HG03457 (cell line): ENCODE measurements at regions not wholly inside any gene's neighbourhood (a gene's known extent, or its start where the extent isn't known, plus 50 kb on each side); places are given as distances from the start of the nearest gene placed in this dataset.
"Not testable (repeated sequence)": the region's sequence is repeated elsewhere in the genome, so short reads cannot be mapped to it uniquely, and the experiment has no call there.

Experiments
- ATAC-seq: cut with Tn5 transposase; IDR thresholded peaks from one replicate; pipeline ENCODE4 v1.9.1; 2021; ENCODE audit warnings: moderate number of reproducible peaks; ENCODE audit not compliant: unreplicated experiment

DNA sequence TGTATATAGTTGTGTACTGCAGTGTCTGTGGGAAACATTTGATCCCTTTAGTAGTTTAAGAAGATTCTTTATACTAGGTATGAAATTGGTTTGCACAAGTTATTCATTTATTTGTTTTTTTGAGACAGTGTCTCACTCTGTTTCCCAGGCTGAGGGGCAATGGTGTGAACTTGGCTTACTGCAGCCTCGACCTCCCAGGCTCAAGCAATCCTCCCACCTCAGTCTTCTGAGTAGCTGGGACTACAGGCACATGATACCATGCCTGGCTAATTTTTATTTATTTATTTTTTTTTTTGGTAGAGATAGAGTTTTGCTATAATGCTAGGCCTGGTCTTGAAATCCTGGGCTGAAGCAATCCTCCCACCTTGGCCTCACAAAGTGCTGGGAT is 209.4 kb downstream of the RASSF9 start:
- ATAC-seq = no peak

DNA sequence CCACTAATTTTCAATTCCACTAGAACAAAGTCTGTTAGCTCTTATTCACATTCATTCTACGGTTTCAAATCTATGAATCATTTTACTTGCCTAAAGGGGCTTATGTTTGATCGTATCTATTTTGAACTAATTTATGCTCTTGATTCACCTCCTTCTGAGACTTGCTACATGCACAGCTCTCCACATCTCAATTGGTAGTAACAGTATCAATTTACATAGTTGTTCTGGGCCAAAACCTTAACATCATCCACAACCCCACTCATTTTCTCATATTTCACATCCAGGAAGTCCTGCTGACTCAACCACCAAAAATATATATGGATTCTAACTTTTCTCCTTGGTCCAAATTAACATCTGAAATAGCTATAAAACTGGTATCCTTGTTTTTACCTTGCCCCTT is 208.6 kb downstream of the RASSF9 start:
- ATAC-seq = no peak

DNA sequence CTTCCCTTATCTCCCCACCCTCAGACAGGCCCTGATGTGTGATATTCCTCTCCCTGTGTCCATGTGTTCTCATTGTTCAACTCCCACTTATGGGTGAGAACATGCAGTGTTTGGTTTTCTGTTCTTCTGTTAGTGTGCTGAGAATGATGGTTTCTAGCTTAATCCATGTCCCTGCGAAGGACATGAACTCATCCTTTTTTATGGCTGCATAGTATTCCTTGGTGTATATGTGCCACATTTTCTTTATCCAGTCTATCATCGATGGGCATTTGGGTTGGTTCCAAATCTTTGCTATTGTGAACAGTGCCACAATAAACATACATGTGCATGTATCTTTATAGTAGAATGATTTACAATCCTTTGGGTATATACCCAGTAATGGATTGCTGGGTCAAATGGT is 207.6 kb downstream of the RASSF9 start:
- ATAC-seq = not testable (repeated sequence)

DNA sequence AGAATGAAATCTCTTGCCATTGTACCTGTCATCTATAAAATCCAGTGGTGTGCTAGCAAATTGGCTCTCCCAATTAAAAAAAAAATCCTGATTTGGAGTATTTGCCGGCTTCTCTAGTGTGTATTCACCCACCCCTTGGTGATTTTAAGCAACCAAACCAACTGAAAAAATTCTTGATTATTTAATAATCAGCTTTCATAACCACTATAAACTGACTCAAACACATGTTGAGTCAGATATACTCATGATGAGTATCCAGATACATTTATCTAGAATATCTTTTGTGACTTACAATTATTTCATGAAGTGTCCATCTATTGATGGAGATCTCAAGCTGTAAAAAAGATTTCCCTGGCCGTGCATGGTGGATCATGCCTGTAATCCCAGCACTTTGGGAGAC is 205.4 kb downstream of the RASSF9 start:
- ATAC-seq = no peak

DNA sequence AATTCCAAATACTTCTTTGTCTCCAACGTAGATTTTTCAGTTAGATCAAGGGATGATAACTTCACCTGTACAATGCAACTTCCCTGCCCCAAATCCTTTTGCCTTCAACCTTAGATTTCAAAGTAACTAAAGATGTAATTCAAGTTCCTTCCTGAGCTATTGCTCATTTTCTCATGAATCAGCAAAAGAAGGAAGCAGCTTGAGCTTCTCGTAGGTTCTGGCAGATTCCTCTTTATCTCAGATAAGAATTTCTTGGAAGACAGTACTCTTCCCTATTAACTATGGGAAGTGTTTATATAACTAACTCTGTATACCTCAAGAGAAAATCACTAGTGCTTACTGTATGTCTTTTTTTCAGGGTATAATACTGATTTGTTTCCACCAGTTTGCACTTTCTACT is 203.8 kb downstream of the RASSF9 start:
- no peak for ATAC-seq

DNA sequence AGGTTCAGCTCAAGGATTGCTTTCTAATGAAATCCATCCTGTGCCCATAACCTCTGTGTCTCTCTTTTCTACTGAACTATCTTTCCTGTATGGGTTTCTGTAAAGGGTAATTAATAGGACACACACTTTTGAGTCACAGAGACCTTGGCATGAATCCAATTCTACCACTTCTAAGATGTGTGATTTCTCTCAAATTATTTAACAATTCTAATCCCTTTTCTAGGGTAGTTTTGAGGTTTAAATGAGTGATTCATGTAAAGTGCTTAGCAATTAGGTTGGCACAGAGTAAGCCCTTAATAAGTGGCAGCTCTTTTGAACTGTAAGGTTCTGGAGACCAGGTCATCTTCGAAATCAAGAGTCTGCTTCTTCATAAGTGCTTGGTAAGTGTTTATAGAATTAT is 202.7 kb downstream of the RASSF9 start:
- no peak for ATAC-seq

DNA sequence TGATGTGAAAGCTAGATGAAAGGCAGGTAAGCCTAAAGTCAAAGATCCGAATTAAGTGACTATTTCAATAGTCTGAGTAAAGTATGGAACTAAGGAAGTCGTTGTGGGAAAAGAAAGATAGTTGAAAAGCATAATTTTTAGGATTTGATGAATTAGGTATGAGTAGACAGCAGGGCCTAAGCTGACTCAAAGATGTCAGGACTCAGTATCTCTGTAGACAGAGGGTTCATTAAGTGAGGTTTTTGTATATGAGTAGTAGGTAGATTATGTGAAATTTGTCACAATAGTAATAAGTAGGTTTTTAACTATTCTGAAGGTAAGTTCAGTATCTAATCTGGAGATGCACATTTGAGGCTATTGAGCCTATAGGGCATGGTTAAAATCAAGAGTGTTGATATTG is 196.4 kb downstream of the RASSF9 start:
- ATAC-seq = no peak

DNA sequence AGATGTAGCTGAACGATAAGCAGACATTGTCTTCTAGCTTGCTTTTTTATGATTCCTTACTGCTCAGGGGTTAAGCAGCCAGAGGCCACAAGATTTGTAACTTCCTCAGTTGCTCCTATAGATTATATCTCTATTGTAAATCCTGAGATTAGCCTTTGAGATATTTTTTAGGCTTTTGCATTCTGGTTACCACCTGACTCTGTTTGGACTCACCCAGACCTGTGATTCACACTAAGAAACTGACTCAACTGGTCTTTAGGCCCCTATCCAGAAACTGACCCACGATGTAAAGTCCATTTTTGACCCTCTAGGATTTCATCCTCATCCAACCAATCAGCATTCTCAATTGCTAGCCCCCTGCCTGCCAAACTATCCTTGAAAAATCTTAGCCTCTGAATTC is 194.4 kb downstream of the RASSF9 start:
- no peak for ATAC-seq

DNA sequence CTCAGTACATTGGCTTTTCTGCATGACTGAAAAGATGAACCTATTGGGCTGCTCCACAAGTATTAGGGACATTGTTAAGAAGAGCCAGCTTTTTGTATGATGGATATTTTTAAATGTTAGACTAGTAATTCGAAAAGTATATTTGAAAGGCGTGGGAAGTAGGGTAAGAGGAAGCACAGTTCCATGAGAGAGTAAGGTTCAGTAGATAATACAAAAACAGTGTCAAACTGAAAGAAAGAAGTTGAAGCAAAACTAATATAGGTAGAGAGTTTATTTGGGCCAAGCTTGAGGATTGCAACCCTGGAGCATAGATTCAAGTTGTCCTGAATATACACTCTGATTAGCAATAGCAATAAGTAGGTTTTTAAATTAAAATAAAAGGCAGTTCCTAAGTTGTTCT is 193.9 kb downstream of the RASSF9 start:
- ATAC-seq = no peak

DNA sequence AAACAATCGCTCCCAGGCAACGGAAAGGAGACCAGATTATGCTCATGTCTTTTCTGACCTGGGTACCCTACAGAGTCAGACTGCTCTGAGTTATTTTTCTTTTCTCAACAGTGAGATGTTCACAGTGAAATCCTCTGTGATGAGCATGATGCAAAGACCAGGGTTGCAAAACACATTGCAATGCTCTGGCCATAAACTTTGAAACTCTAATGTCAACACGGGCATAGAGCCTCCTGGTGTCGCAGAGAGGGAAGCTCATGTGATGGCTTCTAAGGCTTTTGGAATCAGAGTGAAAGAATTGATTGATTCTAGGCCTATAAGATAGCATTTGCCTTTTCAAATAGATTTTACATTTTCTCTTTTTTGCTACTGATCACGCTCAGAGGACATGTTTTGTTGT is 193.4 kb downstream of the RASSF9 start:
- ATAC-seq = no peak

DNA sequence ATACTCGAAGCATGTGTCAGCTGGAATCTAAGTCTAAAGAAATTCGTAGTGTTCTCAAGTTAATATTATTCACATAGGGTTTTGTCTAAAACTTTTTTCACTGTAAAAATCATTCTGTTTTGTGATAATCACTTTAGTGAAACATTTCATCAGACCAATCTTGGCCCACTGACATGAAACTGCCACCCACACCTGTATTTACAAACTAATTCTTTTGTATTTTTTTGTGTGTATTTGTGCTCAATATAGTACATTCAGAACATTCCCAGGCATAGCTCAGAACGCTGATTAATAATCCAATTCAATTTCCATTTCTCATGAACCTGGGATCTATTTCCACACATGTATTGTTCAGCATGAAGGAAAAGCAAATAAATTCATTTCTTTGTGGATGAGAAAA is 191.7 kb downstream of the RASSF9 start:
- ATAC-seq = no peak

DNA sequence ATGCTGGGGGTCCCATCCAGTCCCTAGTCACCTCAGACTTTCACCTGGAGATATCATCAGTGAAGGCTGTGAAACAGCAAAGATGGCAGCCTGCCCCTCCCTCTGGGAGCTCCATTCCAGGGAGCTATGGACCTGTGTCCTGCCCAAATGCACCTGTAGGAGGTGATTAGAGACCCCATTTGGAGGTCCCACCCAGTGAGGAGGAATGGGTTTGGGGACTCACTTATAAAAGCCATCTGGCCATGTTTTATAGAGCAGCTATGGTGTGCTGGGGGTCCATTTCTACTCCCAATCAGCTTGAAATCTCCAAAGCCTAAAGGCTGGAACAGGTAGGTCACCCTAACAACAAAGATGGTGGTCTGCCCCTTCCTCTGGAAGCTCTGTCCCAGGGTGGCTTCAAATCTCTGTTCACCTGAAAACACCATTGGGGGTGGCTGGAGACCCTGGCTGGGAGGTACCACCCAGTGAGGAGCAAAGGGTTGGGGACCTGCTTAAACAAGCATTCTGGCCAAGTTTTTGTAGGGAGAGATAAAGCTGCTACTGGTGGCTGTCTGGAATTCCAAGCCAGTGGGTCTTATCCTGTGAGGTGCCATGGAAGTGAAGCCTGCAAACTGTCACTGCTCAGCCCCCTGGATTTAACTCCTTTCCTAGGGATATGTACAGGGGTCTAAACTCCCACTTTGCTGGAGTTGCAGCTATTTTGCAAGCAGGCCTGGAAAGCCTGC is 182.3 kb downstream of the RASSF9 start:
- ATAC-seq = no peak

DNA sequence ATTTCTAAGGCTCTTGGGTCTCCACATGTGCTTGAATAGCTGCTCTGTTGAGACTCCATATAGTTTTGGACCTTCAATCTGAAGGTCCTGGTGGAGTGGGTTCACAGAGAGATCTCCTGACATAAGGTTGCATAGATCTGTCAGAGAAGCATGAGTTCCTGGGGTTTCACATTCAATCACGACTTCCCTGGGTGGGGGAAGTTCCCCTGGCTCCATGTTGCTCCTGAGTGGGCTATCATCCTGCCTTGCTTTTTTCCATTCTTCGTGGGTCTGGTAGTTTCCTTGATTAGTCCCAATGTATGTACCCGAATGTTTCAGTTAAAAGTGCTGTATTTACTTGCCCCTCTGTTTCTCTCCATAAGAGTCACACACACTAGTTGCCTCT is 181.8 kb downstream of the RASSF9 start:
- no peak for ATAC-seq

DNA sequence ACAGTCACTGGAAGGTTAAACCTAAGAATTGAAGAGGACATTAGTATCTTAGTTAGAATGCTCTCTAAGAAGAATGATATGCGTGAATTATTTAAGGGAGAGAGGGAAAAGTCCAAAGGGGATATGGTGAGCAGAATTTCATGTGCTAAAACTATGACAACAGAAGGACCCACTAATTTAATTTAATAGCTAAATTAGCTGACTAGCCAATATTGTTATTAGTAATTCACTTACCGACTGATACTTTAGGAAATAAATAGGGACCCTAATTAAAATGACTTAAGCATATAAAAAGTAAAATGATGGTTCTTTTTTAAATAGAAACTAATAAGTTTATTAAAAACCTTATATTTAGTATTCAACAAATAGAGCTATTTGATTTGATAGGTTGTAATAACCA is 179.6 kb downstream of the RASSF9 start:
- ATAC-seq = no peak

DNA sequence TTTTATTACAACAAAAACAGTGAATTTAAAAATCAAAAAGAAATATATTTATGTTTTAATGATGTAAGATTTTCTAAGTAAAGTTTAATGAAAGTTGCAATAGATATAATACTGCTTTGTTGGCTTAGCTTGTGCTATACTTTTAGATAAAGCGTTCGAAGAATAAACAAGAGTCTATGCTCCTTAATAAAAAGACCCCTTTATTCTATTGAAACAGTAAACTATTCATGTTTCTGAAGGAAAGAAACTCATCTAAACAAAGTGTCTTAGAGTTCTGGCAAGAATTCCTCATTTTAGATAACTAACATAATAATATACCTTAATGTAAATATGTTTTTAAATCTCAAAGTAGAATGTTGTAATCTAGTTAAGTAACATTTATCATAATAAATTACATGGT is 179.0 kb downstream of the RASSF9 start:
- no peak for ATAC-seq

DNA sequence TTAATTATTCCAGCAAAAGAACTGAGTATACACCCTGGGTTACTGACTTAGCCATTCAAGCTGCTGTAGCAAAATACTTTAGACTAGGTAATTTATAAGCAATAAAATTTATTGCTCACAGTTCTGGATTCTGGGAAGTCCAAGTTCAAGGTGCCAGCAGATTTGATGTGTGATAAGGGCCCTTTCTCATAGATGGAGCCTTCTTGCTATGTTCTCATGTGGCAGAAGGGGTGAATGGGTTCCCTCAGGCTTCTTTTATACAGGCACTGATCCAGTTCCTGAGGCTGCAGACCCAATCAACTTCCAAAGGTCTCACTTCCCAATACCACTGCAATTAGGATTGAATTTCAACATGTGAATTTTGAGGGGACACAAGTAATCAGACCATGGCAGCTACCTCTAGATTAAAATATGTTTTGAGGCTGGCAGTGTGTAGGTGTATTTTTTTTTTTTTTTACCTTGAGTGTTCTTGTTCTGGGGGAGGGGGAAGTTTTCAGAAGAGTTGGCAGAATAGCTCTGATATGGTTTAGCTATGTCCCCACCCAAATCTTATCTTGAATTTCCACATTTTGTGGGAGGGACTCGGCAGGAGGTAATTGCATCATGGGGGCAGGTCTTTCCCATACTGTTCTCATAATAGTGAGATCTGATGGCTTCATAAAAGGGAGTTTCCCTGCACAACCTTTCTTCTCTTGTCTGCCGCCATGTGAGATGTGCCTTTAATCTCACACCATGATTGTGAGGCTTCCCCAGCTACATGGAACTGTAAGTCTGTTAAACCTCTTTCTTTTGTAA is 178.2 kb downstream of the RASSF9 start:
- ATAC-seq = no peak

DNA sequence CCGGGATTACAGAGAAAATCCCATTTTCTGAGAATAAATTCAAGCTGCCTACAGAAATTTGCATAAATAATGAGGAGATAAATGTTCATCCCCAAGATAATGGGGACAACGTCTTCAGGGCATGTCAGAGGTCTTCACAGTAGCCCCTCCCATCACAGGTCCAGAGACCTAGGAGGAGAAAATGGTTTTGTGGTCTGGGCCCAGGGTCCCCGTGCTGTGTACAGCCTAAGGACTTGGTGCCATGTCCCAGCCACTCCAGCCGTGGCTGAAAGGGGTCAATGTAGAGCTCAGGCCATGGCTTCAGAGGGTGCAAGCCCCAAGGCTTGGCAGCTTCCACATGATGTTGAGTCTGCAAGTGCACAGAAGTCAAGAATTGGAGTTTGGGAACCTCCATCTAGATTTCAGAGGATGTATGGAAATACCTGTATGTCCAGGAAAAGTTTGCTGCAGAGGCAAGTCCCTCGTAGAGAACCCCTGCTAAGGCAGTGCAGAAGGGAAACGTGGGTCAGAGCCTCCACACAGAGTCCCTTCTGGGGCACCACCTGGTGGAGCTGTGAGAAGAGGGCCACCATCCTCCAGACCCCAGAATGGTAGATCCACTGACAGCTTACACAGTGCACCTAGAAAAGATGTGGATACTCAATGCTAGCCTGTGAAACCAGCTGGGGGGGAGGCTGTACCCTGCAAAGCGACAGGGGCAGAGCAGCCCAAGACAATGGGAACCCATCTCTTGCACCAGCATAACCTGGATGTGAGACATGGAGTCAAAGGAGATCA is 176.3 kb downstream of the RASSF9 start:
- ATAC-seq = no peak

DNA sequence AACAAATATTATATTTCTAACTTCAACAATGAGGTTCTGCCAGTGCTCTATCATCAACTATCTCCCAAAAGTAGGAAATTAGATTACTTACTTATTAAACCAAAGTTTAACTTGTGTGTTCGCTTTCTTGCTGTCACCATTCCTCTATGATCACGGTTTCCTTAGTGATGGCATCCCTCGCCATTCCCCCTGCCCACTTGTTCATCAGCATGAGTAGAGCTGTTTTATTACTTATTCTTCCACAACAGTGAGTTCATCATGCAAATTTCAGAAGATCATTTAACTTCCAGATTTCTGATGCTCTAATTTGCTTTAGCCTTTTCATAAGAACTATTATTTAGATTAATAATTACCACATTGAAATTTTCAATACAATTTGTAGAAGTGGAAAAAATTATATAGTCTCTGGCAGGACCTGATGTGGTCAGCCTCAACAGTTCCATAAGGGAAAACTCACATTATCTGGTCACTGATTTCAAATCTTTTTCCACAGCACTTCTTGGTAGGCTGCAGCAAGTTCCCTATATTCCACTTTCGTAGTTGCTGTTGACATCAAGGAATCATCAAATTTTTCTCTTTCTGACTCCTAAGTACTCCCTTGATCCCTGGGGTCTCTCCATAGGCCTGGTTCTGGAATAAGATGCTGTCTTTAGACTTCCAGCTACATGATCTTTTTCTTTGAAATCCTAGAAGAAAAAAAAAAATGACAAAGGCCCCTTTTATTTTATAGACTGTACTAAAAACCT is 174.6 kb downstream of the RASSF9 start:
- no peak for ATAC-seq

DNA sequence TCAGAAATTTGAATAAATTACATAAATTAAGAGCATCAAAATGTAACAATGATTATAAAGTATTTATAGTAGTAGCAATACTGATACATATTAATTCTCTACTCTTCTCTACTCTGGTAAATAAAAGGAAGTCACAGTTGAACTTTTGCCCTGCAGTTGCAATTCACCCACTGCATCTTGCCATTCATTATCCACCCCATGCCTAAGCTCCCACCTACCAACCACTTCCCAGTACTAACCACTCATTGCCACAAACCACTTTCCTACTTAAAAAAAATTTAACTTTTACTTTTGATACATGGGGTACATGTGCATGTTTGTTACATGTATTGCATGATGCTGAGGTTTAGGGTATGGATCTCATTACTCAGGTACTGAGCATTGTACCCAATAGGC is 174.0 kb downstream of the RASSF9 start:
- ATAC-seq = no peak

DNA sequence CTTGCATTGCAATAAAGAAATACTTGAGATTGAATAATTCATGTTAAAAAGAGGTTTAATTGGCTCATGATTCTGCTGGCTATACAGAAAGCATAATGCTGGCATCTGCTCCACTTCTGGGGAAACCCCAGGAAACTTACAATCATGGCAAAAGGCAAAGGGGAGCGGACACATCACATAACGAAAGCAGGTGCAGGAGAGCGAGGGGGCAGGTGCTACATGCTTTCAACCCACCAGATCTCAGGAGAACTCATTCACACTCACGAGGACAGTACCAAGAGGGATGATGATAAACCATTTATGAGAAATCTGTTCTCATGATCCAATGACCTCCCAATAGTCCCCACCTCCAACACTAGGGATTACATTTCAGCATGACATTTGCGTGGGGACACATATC is 172.6 kb downstream of the RASSF9 start:
- no peak for ATAC-seq

DNA sequence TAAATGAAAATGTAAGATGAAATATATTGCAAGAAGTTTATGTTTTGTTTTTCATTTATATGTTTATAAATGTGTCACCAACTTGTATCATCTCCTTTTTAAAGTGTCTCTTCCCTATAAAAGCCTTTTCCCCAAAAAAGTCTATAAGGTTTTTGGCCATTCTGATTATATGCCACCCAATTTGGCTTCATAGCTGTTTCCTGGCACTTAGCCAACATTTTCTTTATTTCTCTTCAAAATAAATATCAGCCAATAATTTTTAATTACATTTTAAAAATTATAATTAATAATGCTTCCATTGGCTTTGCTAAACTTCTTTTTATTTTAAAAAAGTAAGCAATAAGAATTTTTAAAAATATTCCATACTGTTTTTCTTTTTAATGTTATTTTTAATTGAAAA is 171.8 kb downstream of the RASSF9 start:
- ATAC-seq = no peak
